GM19467 (cell line): ENCODE measurements at regions not wholly inside any gene's neighbourhood (a gene's known extent, or its start where the extent isn't known, plus 50 kb on each side); places are given as distances from the start of the nearest gene placed in this dataset.

Experiments used
- ATAC-seq: cut with Tn5 transposase; IDR thresholded peaks from one replicate; pipeline ENCODE4 v1.9.1; 2021; ENCODE audit warnings: mild to moderate bottlenecking, moderate library complexity; ENCODE audit not compliant: unreplicated experiment

DNA sequence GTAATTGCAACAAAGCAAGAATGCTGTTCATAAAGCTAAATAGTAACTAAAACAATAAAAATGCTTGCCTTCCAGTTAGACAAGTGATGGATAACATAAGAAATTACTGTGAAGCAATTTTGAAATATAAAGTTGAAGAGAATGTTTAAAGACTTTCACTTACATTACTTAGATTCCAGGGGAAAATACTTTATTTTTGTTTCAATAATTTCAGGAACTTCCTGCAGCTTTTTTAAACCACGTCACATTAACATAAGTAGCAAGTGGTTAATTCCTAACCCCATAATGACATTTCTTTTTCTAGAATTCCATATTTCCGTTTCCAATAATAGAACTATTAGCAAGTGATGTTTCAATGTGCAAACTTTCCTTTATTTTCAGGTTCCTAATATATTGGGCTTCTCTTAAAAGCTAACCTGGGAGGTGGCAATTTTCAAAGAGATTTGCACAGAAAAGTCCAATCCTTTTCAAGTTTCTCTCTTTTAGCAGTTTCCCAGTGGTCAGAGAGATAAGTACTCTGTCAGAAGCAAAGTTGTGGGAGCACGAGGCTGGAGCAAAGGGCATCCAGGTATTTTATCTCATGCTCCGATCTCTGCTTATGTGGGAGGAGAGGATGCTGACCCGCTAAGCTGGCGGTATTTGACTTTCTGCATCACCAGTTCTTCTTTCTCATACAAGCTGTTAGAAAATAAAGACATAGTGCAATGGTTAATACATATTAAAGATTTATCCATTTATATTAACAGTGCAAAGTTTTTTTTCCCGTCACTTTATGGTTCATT is 1025.3 kb downstream of the EFNB2 start:
- ATAC-seq, result no peak

DNA sequence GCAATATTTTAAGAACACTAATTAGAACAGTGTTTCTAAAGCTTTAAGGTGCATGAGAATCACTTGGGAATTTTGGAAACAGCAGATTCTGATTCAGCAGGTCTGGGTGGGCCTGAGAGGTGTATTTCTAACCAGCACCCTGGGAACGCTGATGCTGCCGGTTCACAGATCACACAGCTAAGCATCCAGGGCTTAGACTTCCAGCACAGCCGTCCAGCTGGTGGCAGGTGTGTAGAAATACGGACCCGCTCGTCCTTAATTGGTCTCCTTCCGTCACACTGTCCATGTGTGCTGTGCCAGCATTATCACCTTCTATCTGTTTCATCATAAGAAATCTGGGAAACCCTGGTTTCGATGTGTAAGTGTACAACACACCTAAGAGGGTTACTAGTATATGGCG is 1029.0 kb downstream of the EFNB2 start:
- no peak for ATAC-seq

DNA sequence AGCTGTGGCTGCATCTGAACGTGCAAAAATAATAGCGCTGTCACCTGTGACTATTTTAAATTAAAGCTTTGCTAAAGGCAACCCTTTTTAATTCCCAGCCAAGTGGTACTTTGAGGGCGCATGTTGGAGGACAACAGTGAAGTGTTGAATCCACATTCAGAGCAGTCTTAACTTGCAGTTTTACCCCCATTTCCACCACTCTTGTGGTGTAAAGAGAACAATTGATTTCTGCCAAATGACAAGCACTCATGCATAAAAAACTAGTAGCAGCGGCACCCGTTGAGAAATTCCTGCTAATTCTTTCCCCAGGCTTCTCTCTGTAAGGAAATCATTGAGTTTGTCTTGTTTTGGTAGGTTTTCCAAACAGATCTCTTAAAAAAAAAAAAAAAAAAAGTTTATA is 1033.3 kb downstream of the EFNB2 start:
- no peak for ATAC-seq

DNA sequence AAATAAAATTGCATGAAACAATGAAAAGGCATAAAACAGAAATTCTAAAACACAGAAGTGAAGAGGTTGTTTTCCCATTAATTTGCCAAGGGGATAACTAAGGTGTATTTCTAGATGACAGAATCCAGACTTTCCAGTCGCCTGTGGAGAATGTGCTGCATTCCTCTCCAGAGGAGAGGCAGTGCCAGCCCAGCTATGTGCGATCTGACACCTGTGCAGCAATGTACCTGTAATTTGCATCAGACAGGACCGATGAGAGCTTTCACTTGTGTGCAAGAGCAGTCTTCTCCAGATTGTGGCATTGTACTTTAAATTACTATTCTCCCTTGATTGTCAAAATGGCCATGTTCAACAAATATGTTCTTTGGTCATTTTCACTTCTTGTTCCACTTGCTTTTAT is 1037.9 kb downstream of the EFNB2 start:
- no peak for ATAC-seq

DNA sequence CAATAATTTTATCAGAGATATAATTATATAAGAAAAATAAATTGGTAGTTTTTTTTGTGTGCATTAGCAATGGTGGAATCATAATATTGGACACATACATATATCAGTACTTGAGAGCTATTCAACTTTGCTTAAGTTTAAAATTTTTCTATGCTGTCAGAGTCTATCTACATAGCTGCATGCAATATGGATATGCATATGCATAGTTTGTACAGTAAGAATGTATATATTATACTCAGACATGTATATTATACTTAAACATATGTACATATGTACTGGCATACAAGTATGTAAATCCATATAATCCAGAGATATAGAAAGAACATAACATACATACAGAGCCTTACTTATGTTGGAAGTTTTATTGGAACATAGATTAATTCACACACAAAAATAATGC is 1043.2 kb downstream of the EFNB2 start:
- no peak for ATAC-seq

DNA sequence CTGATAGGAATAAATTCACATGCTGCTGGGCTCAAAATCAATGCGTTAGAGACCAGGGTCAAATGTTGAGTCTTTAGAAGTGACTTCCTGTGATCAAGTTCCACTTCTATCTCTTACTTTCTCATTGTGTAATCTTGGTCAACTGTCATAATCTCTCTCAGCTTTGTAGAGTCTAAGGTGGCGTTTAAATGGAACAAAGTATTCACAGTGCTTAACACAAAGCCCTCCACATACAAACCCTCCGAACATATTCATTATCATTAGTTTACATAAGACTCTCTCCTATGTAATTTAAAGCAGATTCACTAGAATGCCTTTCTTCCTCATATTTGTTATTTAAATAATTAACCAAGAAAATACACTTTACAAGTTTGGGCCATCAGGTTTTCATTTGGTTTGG is 1044.1 kb downstream of the EFNB2 start:
- no peak for ATAC-seq

DNA sequence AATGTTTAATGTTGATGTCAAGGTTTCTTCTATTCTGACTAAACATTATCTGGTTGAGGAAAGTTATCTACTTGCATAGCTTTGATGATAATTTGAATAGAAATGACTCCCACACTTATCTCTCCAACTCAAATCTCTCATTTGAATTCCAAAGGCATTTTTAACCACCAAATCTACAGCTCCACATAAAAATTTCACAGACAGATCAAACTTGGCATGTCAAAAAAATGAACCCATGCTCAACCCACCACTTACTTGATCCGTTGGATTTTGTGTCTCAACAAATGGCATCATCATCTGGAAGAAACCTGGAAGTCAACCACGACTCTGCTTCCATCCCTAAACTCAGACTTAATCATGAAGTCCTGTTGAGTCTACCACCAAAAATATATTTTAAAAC is 1050.4 kb downstream of the EFNB2 start:
- no peak for ATAC-seq

DNA sequence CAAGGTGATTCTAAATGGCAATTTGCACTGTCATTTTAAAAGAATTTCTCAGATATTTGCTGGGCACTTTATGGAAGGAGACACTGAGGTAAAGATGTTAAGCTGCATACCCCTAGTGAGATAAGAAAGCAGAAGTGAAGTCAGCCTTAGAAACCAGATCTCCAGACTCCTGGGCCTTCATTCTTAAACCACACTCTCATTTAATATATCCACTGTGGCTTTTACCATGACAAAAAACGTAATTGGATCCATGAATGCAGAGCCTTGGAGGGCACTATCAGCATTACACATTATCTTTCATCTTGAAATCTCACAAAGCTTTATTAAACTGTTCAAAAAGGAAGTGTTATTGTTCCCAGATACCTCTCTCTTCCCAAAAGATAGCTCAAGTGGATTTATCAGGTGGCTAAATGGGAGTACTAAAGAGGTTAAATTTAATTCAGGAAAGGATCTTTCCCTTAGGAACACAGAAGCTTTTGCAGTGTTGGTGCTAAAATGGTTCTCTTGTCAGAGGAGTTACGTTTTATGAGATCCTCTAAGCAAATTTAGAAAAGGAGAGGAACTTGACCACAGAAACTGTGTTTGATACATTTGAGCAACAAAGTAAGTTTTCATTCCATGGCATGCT is 1060.4 kb downstream of the EFNB2 start:
- ATAC-seq, result no peak

DNA sequence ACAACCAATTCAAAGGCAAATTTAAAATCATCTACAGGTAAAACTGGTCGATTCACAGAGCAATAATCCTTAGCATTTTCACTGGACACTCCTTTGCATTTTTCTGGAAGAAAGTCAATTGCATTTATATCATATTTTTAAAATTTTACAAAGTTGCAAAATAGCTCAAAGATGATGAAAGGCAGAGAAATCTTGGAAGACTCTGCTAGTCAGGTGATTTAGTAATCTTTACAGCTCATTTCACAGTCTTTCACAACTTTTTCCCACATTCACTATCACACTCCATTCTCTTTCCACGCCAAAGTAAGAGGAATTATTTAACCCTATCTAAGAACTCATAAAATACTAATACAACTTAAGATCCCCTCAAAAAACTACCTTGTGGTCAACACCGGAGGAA is 1063.8 kb downstream of the EFNB2 start:
- ATAC-seq, result no peak

DNA sequence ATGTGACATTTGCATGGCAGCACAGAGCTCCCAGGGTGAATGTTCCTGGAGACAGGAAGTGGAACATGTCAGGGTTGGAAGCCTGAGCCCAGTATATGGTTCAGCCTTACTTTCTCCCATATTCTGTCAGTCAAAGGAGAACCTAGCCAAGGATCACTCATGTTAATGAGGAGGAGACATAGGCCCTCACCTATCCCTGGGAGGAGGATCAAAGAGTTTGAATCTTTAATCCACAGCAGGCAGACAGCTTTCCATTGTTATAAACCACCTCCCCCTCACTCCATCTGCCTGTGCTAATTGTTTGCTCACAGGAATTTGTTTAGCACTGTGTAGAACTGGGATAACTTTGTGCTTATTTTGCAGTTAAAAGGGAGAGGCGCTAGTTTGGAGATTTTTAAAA is 1069.1 kb downstream of the EFNB2 start:
- ATAC-seq, result no peak

DNA sequence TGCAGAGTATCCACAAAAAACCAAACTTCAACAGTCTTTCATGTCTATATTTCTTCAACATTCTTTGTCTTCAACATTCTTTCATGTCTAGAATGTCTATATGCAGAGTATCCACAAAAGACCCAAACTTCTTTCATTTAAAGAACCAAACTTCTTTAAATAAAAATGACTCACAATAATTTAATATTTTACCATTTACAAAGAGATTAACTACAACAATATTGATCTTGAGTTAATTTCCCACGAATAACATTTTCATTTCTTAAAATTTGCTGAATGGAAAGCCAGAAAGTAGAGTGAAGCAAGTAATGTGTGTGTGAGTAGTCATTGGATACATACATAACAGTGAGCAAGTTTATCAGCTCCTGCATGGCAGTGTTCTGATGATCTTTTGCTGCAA is 1069.7 kb downstream of the EFNB2 start, which contains the start of gene DAOA:
Gene DAOA, plus strand, starts transcription at position 301 of the 400 bp plus-strand sequence.
- no peak for ATAC-seq

DNA sequence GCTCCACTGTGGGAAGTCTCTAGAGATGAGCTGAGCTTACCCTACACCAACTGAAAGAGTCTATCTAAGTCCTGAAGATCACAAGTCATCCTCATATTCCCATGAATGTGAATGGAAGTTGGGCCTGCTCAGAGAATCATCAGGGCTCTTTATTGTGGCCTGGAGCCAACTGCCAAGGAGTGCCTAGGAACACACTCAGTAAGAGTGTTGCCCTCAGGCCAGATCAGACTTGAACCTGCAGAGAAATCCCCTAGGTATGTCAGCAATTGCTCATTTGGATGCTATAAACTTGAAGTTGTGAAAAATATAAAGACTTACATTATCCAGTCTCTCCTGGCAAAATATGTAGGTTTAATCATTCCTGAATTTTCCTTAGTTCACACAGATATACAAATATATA is 1070.2 kb downstream of the EFNB2 start:
- no peak for ATAC-seq

DNA sequence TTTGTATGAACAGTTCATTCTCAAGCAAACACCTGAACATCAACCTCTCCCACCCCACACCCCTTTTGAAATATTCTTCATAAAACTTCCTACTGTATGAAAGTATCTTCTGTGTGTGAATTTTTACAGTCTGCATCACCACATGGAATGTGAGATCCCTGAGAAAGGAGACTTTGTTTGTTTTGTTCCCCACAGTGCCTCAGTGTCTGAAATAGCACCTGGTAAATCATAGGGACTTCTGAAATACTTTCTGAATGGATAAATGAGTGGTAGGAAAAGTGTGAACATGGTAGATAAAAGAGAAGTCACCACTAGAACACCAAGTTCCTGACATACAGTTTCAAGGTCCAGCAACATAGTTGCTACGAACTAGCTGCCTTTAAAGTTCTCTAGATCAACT is 1071.2 kb downstream of the EFNB2 start:
- no peak for ATAC-seq

DNA sequence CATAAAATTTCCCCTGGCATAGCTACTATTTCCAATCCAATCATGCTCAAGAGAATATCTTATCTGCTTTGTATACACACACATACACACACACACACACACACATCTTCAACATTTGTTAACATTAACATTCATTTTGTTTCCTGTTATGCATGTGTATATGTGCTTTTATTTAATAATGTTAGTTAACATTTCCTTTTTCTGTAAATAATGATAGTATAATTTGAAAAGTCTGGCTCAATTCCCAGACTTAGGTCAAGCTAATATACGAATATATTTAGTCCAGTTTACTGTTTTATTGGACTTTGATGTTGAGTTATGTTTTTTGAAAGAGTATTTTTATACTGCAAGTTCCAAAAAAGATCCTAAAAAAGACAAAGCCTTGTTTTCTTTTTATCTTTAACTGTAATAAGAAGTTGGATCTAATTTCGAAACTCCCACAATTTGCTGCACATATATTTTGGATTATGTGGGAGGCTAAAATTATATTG is 1072.4 kb downstream of the EFNB2 start:
- ATAC-seq, result no peak

DNA sequence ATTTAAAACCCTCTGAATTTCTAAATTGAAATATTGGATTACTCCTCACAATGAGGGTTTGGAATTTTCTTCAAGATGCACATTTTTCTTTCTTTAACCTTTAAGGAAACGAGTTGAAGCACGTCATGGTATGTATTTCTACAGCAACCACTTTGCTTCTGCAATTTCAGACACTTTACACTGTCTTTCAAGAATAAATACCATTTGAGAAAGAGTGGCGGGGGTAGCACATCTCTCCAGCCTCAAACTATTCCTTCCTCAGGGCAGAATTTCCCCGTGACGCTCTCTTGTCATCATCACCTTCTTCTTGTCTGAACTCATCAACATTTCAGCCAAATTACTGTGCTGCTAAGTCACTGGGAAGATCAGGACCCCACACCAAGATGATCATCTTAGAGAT is 1073.4 kb downstream of the EFNB2 start:
- no peak for ATAC-seq

DNA sequence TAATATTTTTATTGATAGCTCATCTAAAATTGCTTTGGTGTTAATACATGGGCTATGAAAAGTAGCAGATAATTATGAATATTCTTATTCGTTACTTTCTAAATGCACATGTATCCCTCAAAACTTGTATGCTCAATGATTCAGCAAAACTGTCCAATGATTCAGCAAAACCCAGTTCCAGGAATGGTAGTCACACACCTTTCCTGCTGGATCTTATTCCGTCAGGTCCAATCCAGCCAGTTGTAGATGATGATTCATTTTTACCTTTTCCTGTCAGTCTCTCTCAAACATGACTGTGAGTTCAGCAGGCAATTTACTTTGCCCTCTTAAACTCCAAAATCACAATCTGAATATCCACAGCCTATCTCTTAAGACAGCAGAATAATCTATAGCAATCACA is 1082.6 kb downstream of the EFNB2 start:
- ATAC-seq, result no peak

DNA sequence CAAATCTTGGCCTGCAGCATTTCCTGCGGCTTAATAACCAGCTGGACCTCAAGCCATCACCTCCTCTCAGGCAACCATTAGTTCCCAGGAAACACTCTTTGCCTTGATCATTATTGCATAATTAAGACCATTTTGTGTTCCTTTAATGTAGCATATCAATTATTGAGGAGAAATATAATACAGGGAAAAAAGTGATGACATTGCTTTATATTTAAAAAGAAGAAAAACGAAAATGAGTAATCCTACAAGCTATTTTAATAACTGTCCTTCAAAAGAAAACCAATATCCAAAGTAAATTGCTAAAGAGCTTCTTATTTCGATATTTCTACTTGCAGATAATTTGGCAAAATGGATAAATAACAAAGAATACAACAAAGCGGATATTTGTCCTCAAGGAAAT is 1084.7 kb downstream of the EFNB2 start:
- no peak for ATAC-seq

DNA sequence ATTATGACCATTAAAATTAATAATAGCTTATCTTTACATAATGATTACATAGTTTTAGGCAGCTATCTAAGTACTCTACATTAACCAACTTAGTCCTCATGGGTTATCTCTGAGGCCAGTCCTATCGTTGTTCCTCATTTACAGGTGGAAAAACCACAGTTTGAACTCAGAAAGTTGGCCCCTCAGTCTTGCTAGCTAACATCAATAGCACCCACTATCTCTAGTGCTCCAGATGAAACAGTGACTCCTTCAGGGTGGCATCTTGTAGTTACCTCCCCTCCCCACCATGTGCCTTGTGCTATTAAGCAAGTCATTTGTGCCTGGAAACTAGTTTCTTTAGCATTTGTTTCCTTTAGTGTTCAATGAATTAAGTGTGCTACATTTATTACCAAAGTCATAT is 1086.7 kb downstream of the EFNB2 start:
- no peak for ATAC-seq

DNA sequence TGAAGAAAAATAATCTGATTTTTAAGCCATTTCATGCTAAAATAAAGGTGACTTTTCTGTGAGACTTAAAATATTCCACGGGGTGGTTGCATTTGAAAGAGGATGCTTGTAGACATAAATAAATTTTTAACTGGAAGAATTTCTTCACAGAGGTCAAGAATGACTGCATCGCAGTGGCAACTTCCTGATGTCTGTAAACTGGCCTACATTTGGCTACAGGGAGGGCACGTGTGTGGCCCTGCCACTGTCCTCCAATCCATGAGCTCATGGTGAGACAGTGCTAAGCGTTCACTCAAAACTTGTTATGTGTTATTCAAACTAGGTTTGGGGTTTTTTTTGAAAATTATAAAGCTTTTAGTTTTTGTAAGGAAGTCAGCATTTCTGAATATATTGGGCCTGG is 1089.3 kb downstream of the EFNB2 start:
- ATAC-seq, result no peak

DNA sequence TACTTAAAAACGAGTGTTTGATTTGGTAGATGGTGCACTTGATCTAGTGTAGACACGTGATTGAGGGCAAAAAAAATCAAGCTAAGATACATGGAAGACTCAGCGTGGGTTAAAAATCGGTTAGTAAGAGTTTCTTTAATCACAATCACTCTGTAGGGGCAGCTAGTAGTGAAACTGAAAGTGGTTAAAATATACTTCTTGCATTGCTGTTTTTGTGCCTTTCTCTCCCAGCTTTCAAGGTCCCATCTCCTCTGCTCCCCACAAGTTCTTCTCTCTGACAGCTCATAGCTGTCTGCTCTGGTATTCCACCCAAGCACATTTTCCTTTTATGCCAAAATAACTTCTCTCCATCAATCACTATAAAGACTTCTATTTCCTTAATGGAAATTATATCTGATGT is 1089.7 kb downstream of the EFNB2 start:
- ATAC-seq, result no peak

DNA sequence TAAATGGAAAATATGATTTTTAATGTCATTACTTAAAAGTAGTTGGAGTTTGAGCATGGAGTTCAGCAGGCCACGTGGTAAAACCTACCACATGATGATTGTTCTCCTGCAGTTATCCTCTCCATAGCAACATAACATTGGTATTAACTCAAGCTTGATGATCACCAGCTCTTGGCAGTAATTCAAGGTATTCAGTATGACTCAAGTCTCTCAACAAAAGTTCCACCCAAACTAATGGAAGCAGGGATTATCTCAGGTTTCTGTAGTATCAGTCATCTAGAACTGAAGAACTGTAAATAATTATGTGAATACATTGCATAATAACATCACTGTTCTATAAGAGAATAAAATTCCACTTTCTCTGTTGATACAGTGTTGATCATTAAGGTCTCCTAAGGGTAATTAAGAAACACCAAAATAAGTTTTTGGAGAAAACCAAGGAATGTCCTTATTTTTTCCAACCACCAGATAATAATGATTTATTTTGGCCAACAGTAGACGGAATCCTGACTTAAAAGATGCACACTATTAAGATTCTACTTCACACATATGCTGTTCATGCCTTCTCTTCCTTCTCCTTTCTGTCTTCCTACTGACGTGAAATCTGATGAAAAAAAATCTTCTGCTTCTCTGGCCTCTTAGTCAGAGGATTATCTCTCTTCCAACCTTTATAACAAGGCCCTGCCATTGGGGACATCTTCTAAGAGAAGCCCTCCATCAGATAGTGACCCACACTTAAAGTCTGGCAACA is 1092.3 kb downstream of the EFNB2 start:
- ATAC-seq, result no peak

DNA sequence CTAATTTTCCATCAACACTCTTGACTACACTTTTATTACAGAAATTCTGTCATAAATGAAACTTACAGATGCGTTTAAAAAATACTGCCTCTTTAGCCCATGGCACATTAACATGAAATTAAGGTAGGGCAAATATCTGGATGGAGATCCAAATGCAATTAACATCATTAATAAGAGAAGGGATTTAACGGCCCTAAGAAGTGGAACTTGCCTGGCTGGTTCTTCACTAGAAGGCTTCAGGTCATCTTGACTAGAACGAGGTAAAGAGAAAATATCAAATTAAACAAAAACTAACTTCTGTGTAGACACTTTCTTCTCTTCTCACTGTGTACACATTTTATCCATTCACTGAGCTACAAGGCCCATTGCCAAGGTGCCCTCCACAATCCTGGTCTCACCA is 1093.4 kb downstream of the EFNB2 start:
- ATAC-seq, result no peak
